Large intestine (tissue), 3 donors: ENCODE measurements at regions not wholly inside any gene's neighbourhood (a gene's known extent, or its start where the extent isn't known, plus 50 kb on each side); places are given as distances from the start of the nearest gene placed in this dataset.

Source experiments
- DNase-seq, 2 donors: peaks; one replicate each; pipeline versions ENCODE4 v3.0.0 to v3.0.0-alpha.2; 2013
- H3K27ac ChIP-seq: one replicate; pipeline ENCODE4 v1.5.1; 2013; ENCODE audit warnings: low read length
- H3K27me3 ChIP-seq: 2 replicates; pipeline ENCODE4 v1.6.1; 2013; ENCODE audit warnings: low read length; ENCODE audit not compliant: control insufficient read depth, insufficient read depth
- H3K36me3 ChIP-seq: 2 replicates; pipeline ENCODE4 v1.6.1; 2013; ENCODE audit warnings: low read length; ENCODE audit not compliant: control insufficient read depth, insufficient read depth
- H3K4me1 ChIP-seq: one replicate; pipeline ENCODE4 v1.6.1; 2013; ENCODE audit warnings: low read length; ENCODE audit not compliant: control insufficient read depth, insufficient read depth
- H3K4me3 ChIP-seq: one replicate; pipeline ENCODE4 v1.5.1; 2013; ENCODE audit warnings: low read length
- H3K9me3 ChIP-seq: one replicate; pipeline ENCODE4 v1.6.1; 2013; ENCODE audit warnings: mild to moderate bottlenecking, low read depth, low read length, moderate library complexity; ENCODE audit not compliant: control insufficient read depth
- WGBS: methylation state at CpG from one replicate; pipeline ENCODE4 v1.1.5; 2013; ENCODE audit warnings: low lambda C conversion rate; ENCODE audit not compliant: insufficient coverage; 5-methylcytosine and 5-hydroxymethylcytosine counted together

- H3K4me3 ChIP-seq, result peak overlapping the region; percentile 66
- H3K36me3 ChIP-seq, result no peaks in the 10 kb centered on the region
- no peaks in the 10 kb centered on the region for H3K27me3 ChIP-seq
- DNase-seq, result peak; percentile 11 to 55
- WGBS, result no CpG with 5 or more reads among the region's 31 CpGs
- no peaks in the 10 kb centered on the region for H3K9me3 ChIP-seq
- H3K27ac ChIP-seq, result peak overlapping the region; percentile 88
- H3K4me1 ChIP-seq, result peaks cover 23% of the 10 kb centered on the region
These were observed 55.2 kb upstream of the RREB1 start for GRCh38 chr6:7052443-7053011.

GRCh38 chr6:7053125-7053774, 54.5 kb upstream of the RREB1 start:
- DNase-seq, result peak; percentile 33 to 72
- H3K4me1 ChIP-seq, result peaks cover 22% of the 10 kb centered on the region
- H3K27me3 ChIP-seq, result no peaks in the 10 kb centered on the region
- H3K4me3 ChIP-seq, result no peak overlapping the region
- H3K36me3 ChIP-seq, result no peaks in the 10 kb centered on the region
- 73% methylated on average over 3 of the region's 5 CpGs for WGBS
- peak overlapping the region; percentile 88 for H3K27ac ChIP-seq
- no peaks in the 10 kb centered on the region for H3K9me3 ChIP-seq
